ENCODE measurements at regions not wholly inside any gene's neighbourhood (a gene's known extent, or its start where the extent isn't known, plus 50 kb on each side); places are given as distances from the start of the nearest gene placed in this dataset.
"Not testable (repeated sequence)": the region's sequence is repeated elsewhere in the genome, so short reads cannot be mapped to it uniquely, and the experiment has no call there.

DNA sequence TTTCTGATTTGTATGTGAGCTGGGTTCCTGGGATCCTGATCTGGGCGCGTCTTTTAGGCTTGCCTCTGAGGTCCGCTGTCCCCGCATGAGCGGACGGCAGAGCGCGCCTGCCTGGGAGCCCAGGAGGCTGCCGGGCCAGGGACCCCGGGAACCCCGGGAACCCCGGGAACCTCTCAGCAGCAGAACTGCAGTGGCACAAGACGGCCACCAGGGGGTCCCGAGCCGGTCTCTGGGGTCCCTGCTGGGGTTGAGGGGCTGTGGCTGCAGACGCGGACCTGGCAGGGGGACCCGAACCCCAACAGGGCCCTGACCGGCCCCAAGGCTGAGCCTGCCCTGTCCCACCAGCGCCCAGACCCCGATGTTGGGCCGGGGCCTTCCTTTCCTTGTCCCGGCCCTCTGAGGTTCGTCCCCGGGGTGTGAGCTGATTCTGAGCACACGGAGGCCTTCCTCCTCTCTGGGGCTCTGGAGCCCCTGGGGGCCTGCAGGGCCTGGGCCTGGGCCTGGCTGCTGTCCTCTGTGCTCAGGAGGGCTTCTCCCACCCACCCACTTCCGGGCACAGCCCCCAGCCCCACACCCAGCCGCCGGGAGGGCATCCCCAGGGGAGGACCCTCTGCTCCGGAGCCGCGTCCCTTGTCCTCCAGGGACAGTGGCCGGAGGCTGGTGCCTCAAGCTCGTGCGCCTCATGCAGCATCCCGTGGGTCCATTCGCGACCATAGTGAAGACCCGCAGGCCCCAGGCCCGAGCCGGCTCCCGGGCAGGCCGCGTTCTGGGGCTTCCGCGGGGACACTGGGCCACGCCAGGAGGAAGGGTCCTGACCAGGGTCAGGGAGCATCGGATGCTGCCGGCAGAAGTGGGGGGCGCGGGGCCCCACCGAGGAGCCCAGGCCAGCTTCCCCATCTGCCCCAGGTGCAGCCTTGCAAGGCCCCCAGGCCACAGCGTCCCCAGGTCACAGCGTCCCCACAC lies 152.9 kb downstream of the TMEM121 start:
- not testable (repeated sequence) for DNase-seq (ENCODE audit: low read depth)

DNA sequence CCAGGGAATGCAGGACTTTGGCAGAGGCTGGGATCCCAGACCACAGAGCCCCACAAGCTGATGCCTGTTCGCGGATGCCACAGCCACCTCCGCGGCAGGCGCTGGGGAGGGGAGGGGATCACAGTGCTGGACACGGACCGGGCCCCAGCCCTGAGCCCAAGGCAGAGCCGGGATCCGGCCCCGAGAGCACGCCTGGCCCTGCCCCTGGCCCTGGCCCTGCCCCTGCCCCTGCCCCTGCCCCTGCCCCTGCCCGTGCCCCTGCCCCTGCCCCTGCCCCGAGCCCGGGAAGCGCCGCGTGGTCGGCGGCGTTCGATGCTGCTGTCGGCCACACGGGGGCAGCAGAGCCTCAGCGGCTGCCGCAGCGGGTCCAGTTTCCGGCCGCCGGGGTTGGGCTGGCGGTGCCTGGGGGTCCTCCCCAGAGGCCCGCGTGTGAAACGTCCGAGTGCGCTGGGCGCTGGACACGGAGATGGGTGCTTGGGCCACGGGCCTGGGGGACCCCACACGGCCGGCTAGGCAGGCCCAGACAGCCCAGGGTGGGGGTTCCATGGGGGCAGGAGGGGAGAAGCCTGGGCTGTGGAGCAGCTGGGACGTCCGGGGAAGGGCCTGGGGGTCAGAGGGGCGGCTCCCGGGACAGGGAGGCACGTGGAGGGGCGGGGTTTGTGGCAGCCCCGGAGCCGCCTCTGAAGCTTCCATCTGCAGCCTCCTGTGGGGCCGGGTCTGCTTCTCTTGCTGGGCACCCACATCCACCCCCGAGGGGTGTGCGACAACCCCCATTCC lies 153.8 kb downstream of the TMEM121 start:
- DNase-seq (ENCODE audit: low read depth), result not testable (repeated sequence)

DNA sequence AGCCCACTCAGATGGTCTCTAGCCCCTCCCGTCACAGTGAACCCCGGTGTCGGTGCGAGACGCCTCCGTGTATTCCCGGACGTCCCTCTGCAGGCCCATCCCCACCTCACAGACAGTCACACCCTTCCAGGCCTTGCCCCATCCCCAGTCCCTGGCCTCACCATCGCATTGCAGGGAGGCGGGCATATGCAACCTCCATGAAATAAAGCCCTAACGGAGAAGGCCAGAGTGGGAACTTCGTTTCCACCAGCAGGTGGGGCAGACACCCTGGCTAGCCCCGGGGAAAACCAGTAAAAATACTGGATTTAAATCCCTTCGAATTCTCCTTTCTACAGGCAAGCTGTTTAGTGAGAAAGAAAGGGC lies 154.3 kb downstream of the TMEM121 start:
- DNase-seq (ENCODE audit: low read depth), result not testable (repeated sequence)

DNA sequence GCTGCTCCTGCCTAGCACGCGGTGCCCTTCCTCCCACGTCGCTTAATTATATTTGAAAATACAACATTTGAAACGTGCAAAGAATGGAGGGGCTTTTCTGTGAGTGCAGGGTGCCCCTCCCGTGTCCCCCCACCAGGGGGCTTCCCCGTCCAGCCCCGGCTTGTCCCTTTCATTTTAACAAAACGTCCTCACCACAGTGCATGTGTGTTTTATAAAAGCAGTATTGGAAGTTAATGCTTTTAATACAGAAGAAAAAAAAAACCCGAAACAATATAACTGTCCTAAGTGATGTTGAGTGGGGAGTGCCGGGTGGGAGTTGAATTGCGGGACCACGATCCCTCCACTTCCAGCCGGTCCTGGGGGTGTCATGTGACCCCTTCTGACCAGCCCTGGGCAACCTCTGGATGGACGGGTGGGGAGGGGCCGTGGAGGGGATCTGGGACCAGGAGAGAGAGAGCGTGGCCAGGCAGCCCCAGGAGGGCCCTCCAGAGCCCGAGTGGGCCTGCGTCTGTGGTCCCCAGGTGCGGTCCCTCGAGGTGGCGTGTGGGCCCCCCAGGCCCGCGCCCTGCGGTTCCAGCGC lies 155.3 kb downstream of the TMEM121 start:
- DNase-seq (ENCODE audit: low read depth), result not testable (repeated sequence)

DNA sequence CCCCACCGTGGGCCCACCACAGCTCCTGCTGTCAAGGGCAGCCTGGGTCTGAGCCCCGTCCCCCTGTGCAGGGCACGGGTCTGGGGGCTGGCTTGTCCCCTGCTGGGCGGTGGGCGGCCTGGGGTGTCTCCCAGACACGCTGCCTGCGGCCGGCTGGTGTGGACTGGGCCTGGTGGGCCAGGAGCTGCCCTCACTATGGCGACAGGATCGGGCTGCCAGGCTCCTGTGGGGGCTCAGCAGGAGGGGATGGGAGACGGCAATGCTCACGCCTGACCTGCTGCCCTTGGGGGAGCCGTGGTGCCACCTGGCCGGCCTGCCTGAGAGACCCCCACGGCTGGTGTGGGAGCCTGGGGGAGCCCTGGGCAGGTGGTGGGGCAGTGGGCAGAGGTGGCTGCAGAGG lies 156.1 kb downstream of the TMEM121 start:
- not testable (repeated sequence) for DNase-seq (ENCODE audit: low read depth)

DNA sequence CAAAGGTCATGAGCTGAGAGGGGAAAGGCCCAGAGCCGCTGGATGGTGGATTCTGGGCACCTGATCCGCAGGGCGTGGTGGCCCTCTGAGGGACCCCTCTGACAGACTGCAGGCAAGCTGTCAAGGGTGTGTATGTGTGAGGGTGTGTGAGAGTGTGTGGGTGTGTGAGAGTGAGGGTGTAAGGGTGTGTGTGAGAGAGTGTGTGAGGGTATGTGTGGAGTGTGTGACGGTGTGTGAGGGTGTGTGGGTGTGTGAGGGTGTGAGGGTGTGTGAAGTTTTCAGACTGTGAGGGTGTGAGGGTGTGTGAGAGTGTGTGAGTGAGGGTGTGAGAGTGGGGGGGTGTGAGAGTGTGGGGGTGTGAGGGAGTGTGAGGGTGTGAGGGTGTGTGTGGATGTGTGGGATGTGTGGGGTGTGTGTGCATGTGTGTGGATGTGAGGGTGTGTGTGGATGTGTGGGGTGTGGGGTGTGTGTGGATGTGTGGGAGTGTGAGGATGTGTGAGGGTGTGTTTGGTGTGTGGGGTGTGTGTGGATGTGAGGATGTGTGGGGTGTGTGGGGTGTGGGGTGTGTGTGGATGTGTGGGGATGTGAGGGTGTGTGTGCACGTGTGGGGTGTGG lies 156.7 kb downstream of the TMEM121 start:
- no peak for DNase-seq (ENCODE audit: low read depth)

GRCh38 chr14:105684056-105684455 lies 157.7 kb downstream of the TMEM121 start:
- DNase-seq (ENCODE audit: low read depth), result not testable (repeated sequence)

- not testable (repeated sequence) for DNase-seq (ENCODE audit: low read depth)
Observed at GRCh38 chr14:105684597-105684996, 158.2 kb downstream of the TMEM121 start.

- DNase-seq (ENCODE audit: low read depth), result no peak
Observed at GRCh38 chr14:105685003-105685402, 158.6 kb downstream of the TMEM121 start.

GRCh38 chr14:105685605-105686004 lies 159.2 kb downstream of the TMEM121 start:
- not testable (repeated sequence) for DNase-seq (ENCODE audit: low read depth)

GRCh38 chr14:105686050-105686449 lies 159.7 kb downstream of the TMEM121 start:
- not testable (repeated sequence) for DNase-seq (ENCODE audit: low read depth)

GRCh38 chr14:105686462-105687170 lies 160.2 kb downstream of the TMEM121 start:
- not testable (repeated sequence) for DNase-seq (ENCODE audit: low read depth)

DNA sequence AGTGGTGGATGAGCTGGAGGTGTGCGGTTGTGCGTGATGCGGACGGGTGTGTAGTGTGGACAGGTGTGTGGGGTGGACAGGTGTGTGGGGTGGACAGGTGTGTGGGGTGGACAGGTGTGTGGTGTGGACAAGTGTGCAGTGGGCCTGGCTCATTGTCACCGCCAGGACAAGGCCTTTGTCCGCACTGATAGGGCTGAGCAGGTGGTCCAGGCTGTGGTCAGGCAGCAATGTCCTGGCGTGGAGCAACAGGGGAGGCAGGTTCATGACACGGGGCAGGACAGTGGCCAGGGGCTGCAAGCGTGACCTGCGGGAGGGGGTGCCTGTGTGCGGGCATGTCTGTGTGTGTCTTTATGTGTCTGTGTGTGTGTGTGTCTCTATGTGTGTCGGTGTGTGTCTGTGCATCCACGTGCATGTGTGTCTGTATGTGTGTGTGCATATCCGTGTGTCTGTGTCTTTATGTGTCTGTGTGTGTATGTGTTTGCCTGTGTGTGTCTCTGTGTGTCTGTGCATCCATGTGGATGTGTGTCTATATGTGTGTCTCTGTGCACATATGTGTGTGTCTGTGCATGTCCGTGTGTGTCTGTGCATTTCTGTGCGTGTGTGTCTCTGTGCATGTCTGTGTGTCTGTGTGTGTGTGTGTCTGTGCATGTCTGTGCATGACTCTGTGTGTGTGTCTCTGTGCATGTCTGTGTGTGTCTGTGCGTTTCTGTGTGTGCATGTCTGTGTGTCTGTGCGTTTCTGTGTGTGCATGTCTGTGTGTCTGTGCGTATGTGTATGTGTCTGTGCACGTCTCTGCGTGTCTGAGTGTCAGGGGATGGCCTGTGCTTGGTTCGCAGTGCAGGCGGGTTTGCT lies 161.0 kb downstream of the TMEM121 start:
- DNase-seq (ENCODE audit: low read depth), result not testable (repeated sequence)

DNA sequence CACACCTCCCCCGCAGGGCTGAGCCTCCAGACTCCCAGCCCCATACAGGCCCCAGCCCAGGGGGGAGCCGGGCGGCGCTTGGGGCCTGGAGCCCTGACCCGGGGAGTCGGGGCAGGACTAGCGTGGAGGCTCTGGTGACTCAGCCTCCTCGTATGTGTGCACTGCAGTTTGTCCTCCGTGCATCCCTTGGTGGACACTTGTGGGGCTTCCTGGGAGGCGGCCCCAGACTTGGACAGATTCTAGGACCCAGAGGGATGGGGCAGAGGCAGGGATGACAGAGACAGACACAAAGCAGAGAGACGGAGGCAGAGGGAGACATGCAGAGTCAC lies 161.6 kb downstream of the TMEM121 start:
- DNase-seq (ENCODE audit: low read depth), result not testable (repeated sequence)

GRCh38 chr14:105688664-105689221 lies 162.4 kb downstream of the TMEM121 start:
- DNase-seq (ENCODE audit: low read depth), result not testable (repeated sequence)

DNA sequence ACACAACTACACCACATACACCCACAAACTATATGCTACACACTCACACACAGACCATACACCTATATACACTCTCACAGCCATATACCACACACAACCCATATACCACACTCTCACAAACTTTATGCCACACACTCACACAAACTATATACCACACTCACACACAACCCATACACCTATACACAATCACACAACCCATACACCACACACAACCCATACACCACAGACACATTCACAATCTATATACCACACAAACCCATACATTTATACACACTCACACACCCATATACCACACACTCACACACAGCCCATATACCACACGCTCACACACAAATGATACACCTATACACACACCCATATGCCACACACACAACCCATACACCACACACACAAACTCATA lies 163.3 kb downstream of the TMEM121 start:
- no peak for DNase-seq (ENCODE audit: low read depth)

DNA sequence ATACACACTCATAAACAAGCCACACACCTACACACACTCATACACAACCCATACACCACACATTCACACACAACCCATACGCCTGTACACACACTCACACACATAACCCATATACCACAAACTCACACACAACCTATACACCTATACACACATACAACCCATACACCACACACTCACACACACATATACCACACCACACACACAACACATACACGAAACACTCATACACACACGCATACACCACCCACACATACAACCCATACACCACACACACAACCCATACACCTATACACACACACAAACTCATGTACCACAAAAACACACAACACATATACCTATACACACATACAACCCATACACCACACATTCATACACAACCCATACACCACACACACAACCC lies 164.3 kb downstream of the TMEM121 start:
- no peak for DNase-seq (ENCODE audit: low read depth)

DNA sequence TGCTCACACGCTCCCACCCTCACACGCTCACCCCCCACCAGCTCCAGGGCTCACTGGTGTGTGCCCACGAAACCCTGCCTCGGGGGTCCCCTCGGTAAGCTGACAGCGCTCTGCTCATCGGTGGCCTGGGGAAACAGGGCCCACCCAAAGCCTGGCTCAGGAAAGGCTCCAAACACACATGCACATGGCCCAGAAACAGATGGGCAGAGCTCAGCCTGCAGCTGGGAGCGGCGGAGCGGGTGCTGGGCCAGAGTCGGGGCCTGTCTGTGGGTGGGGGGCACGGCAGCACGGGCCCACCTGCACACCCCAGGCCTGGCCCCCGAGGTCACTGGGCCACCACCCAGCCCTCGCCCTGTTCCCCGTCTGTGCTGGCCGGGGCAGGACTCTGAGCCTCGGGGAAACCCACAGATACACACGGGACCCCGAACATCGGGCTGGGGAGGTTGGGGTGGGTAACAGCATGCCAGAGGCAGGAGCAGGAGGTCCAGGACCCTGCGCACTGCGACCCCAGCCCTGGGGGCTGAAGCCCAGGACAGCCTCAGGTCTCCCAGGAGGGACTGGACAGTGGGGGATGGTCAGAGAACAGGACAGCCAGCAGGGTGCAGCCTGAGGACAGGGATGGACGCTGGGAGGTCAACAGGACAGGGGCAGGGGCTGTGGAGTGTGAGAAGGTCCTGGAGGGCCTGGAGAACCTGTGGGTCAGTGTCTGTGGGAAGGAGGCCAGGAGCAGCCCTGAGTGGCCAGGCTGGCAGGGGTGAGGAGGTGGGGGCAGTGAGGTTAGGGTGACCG lies 165.1 kb downstream of the TMEM121 start:
- not testable (repeated sequence) for DNase-seq (ENCODE audit: low read depth)

- DNase-seq (ENCODE audit: low read depth), result not testable (repeated sequence)
Observed at GRCh38 chr14:105692110-105692685, 165.8 kb downstream of the TMEM121 start.

Data from activated T-cell treated with anti-CD3 and anti-CD28 coated beads for 24 hours (primary cell).